SK-N-SH (cell line): ENCODE measurements at regions not wholly inside any gene's neighbourhood (a gene's known extent, or its start where the extent isn't known, plus 50 kb on each side); places are given as distances from the start of the nearest gene placed in this dataset.

Experiments used
- CTCF ChIP-seq: fragments of 200-600 bp; sonication (generic); IDR thresholded peaks from 2 replicates; pipeline ENCODE4 v1.6.1; 2017; ENCODE audit warnings: antibody characterized with exemption, mild to moderate bottlenecking, moderate library complexity
- GABPA ChIP-seq: IDR thresholded peaks from 2 replicates; pipeline ENCODE4 v1.4.0; 2012; ENCODE audit warnings: low read depth, mild to moderate bottlenecking
- IRF3 ChIP-seq: fragments of 150-350 bp; IDR thresholded peaks from 2 replicates; pipeline ENCODE4 v1.6.1; 2016; ENCODE audit warnings: mild to moderate bottlenecking, low read depth, low read length
- MXI1 ChIP-seq: IDR thresholded peaks from 2 replicates; pipeline ENCODE4 v1.6.1; 2012; ENCODE audit warnings: mild to moderate bottlenecking, low read depth, low read length, improper control_type of control experiment
- REST ChIP-seq: IDR thresholded peaks from 2 replicates; pipeline ENCODE4 v1.6.1; 2012; ENCODE audit warnings: mild to moderate bottlenecking, low read depth, low read length, moderate library complexity
- RFX5 ChIP-seq: IDR thresholded peaks from 2 replicates; pipeline ENCODE4 v1.6.1; 2012; ENCODE audit warnings: mild to moderate bottlenecking, improper control_type of control experiment, low read length

- TF ChIP-seq IRF3 = no peak
- no peak for TF ChIP-seq CTCF
- no peak for TF ChIP-seq REST
- TF ChIP-seq GABPA = no peak
- no peak for TF ChIP-seq RFX5
- no peak for TF ChIP-seq MXI1
Observed at GRCh38 chr6:163729127-163729872, 314.8 kb downstream of the QKI start.
